HG03064 (cell line): ENCODE measurements at regions not wholly inside any gene's neighbourhood (a gene's known extent, or its start where the extent isn't known, plus 50 kb on each side); places are given as distances from the start of the nearest gene placed in this dataset.
"Not testable (repeated sequence)": the region's sequence is repeated elsewhere in the genome, so short reads cannot be mapped to it uniquely, and the experiment has no call there.

ENCODE experiments used
- ATAC-seq: cut with Tn5 transposase; IDR thresholded peaks from one replicate; pipeline ENCODE4 v1.9.1; 2021; ENCODE audit warnings: low read depth; ENCODE audit not compliant: unreplicated experiment

- ATAC-seq = no peak
Measured at GRCh38 chr20:1811621-1812498, 83.3 kb upstream of the SIRPA start.

DNA sequence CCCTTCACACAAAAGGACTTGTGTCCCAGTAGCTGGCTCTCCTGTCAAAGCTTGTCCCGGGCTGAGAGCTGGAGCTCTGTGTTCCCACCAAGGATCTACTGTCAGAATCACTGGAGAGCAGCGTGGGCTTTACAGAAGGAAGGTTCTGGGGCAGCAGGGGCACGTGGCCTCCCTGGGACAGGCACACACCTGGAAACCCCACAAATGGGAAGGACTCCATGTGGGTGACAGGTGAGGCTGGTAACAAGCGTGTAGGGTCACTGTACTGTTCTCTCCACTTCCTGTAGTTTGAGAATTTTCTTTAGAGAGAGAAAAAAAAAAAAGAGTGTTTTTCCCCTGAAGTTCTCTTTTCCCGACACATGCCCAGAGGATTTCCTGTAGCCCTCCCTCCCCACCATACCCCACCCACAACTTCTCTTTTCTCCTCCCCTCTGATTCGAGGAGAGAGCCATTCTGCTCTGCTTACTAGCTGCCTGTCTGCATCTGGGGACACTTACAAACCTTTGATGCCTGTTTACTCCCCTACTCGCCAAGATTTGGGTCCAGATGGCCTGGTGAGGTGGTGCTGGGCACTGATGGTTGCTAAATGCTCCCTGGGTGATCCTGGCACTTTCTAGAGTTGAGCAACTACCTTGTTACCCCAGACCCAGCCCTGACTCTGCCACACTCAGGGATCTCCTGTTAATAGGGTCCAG lies 84.1 kb upstream of the SIRPA start:
- ATAC-seq = no peak

GRCh38 chr20:1810572-1810925 lies 84.7 kb upstream of the SIRPA start:
- no peak for ATAC-seq

DNA sequence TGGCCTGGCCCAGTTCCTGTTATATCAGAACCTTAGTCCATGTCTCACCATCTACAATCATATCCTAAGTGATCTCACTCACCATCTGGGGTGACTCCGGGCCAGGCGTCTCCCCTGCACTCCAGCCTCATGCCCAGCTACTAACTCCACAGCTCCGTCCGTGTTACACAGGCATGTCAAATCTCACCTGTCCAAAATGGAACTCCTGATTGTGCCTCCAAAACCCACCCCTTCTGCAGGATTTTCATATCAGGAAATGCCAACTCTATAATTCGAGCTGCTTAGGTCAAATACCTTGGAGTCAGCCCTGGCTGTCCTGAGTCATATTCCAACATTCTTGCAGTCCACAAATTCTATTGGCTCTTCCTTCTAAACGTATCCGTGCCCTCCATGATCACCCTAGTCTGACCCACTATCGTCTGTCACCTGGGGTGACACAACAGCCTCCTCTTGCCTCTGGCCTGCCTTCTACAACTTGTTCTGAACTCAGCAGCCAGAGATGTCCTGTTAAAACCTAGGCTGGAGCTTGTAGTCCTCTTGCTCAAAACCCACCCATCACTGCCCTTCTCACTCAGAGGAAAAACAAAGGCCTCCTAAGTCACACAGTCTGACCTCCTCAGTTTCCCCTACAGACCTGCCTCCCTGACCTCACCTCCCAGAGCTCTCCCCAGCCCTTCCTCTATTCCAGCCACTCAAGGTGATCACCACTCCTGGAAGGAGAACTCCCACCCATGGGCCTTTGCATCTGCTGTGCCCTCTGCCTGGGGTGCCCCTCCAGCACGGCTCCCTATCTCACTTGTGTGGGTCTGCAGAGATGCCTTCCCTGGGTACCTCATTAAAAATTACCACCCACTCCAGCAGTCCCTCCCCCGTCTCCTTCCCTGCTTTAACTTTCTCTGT lies 85.3 kb upstream of the SIRPA start:
- no peak for ATAC-seq

GRCh38 chr20:1809131-1809572 lies 86.1 kb upstream of the SIRPA start:
- no peak for ATAC-seq

DNA sequence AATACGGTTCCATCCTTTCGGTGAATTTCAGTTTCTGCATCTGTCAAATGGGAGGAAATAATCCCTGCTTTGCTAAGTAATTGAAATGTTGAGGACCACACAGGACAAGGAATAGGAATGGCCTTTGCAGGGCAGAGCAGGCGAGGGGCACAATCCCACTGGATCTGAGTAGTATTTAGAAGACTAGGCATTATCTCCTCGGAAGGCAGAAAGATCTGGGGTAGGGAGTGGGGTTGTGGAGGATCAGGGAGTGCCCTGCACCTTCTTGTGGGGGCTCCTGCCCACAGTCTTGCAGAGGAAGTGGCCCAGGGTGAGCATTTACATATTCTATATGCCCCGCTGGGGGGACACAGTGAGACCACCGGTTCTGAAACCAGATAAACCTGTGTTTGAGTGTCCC lies 87.1 kb upstream of the SIRPA start:
- no peak for ATAC-seq

- ATAC-seq = no peak
Measured at GRCh38 chr20:1807394-1807793, 87.8 kb upstream of the SIRPA start.

DNA sequence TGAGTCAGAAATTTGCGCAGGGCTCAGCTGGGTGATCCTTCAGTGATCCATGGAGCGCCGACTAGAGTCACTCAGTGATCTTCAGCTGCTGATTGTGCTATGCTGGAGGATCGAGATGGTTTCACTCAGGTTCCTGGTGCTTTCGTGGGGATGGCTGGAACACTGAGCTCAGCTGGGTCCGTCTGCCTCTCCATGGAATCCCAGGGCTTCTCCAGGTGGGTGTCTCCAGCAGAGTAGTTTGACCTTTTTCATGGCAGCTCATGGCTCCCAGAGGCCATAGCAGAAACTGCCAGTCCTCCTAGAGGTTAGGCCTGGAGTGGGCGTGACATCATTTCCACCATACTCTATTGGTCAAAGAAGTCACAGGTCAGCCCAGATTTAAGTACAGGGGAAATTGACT lies 88.8 kb upstream of the SIRPA start:
- ATAC-seq = no peak

DNA sequence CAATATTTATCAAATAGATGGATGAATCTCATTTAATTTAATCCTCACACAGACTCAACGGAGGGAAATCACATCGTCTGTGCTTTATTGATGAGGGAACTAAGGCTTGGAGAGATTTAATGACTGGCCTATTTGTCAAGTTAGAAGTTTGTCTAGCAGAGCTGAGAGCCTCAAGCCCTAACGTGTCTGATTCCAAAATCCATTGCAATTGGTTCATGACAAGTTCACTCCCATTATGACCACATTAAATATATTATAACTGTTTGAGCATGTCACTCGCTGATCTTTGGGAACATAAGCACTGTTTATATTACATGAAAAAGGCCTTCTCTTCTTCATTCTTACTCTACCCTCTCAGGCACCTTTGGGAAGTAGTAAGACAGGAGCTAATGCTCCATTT lies 89.4 kb upstream of the SIRPA start:
- no peak for ATAC-seq

DNA sequence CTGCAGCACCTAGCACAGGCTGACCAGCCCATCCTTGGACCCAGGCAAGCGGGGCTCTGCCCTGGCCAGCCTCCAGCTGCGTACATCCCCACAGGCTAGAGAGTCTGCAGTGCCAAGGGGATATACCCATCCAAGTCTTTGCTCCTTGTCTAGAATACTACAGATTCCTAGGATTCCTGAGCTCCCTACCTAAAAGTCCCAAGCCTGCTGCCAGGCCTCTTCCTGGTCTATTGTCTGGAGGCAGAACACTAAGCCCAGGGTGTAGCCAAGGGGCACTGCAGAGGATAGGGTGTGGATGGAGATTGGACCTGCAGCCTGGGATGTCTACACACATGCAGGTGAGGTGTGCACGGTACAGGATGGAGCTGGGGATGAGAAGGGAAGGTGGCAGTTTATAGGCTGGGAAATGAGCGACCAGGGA lies 90.0 kb upstream of the SIRPA start:
- ATAC-seq = no peak

- no peak for ATAC-seq
Measured at GRCh38 chr20:1804554-1804956, 90.7 kb upstream of the SIRPA start.

GRCh38 chr20:1803932-1804501 lies 91.2 kb upstream of the SIRPA start:
- no peak for ATAC-seq

DNA sequence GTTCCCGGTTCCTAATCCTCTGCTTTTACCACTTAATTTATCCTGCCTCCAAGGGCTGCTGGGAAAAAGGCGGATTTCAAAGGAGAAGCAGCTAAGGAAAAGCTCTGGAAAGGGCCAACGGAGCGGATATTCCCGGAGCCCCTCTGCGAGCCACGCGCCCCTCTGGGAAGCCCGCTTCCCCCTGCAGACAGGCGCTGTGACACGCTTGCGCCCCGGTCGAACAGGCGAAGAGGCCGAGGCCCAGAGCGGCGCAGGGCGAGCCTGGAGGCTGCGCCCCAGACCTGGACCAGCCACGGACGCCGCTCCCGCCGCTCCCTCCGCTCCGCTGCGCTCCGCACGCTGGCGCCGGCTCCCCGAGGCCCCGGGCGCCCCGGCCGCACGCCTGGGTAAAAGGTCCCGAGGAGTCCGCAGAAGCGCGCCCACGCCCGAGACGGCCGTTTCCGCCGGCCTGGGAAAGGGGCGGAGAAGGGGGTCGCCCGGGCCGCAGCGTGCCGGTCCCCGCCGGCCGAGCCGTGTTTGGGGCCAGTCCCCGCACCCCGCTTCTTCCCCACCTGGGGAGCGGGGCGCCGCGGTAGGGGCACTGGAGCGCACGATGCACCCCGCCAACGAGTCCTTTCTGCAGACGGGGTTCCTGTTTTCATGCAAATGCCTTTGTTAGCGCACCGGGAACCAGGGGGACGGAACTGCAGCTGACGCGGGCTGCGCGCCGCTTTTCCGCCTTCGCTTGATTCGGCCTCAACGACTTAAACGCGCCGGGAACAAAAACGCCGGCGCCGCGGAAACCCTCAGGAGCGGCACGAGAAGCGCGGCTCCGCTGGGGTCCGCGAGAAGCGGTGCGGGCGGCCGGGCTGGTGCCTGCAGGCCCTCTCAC lies 91.9 kb upstream of the SIRPA start:
- ATAC-seq = no peak

- no peak for ATAC-seq
Measured at GRCh38 chr20:1802385-1803060, 92.7 kb upstream of the SIRPA start.

- no peak for ATAC-seq
Measured at GRCh38 chr20:1801929-1802306, 93.3 kb upstream of the SIRPA start.

DNA sequence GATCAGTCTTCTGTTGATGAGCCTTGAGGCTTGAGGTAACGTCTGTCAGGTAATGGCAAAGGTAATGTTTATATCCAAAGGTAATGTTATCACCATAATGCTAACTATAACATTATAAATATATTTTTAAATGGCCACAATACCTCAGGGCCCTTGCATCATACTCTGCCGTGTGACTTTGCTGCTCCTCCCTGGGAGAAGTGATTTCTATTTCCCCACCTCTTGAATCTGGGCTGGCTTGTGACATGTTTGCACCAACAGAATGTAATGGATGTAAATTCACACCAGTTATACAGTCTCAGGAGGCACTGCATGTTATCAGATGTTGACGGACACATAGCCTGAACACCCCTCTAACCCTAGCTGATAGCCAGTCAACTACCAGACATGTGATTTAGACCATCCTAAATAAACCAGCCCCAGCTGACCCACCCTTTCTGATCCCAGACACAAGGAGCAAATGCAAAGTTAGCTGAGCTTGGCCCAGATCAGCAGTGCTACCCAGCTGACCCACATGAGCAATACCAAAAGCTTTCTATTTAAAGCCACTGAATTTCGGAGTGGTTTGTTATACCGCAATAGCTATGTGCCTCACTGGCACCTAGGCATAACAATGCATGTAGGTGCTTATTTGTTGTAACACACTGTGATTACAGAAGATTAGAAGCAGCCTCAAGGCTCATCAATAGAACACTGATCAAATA lies 93.8 kb upstream of the SIRPA start:
- no peak for ATAC-seq

- no peak for ATAC-seq
Measured at GRCh38 chr20:1800777-1801176, 94.4 kb upstream of the SIRPA start.

DNA sequence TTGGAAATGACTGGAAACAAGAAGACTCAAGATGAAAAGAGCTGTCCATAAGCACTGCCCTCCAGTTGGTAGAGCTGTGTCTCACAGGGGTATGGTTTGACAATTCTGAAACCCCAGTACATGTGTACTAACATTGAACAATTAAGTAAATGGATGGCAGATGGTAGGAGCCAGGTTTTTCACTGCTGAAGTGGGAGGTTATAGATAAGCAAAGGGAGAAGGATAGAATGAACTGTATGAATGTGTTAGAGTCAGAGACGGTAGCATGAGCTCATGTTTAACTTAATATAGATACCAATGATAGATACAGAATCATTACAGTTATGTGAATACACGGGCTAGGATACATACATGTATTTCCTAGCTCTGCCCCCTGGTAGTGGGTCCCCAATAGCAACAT lies 95.0 kb upstream of the SIRPA start:
- ATAC-seq = no peak

GRCh38 chr20:1799746-1800145 lies 95.5 kb upstream of the SIRPA start:
- ATAC-seq = not testable (repeated sequence)
